B cell (primary cell): ENCODE measurements at regions not wholly inside any gene's neighbourhood (a gene's known extent, or its start where the extent isn't known, plus 50 kb on each side); places are given as distances from the start of the nearest gene placed in this dataset.

Experiments used
- ATAC-seq: fragments of 200-7000 bp; cut with Tn5 transposase; one replicate; pipeline ENCODE4 v1.10.0; 2021; ENCODE audit warnings: low read depth, mild to moderate bottlenecking, moderate number of reproducible peaks, moderate library complexity
- CTCF ChIA-PET: fragments of 350-600 bp; sonication (Branson Sonifier 250); formaldehyde crosslinking; loops from one replicate; lab custom pipeline; 2021; ENCODE audit warnings: antibody characterized with exemption, inconsistent platforms; lab: Charles Lee
- POLR2A ChIA-PET: fragments of 350-600 bp; sonication (Branson Sonifier 250); formaldehyde crosslinking; loops from one replicate; lab custom pipeline; 2021; ENCODE audit warnings: antibody characterized with exemption; lab: Charles Lee
- DNase-seq: peaks from one replicate; pipeline ENCODE4 v3.0.0; 2013
- H2AFZ ChIP-seq: 2 replicates; pipeline ENCODE4 v1.6.1; 2012; ENCODE audit warnings: mild to moderate bottlenecking, low read depth, low read length; ENCODE audit not compliant: insufficient read depth, poor library complexity, severe bottlenecking
- H3K27ac ChIP-seq, 2 donors: 1 replicate in 1 of 2; 2 replicates in 1 of 2; pipeline ENCODE4 v1.5.1; 2012 to 2013; ENCODE audit warnings: low read length in 2 of 2, mild to moderate bottlenecking in 2 of 2, moderate library complexity in 1 of 2
- H3K27me3 ChIP-seq, 4 experiments: fragments of 200-600 bp in 1 of 4; sonication (generic) in 1 of 4; replicated peaks in 1 of 4; 1 replicate in 2 of 4; 2 replicates in 2 of 4; pipeline versions ENCODE4 v1.6.1 to v1.7.0; 2013 to 2016; ENCODE audit warnings: low read length in 3 of 4, mild to moderate bottlenecking in 2 of 4, mixed read lengths in 1 of 4, moderate library complexity in 1 of 4; ENCODE audit not compliant: insufficient read depth in 4 of 4, control insufficient read depth in 3 of 4; ENCODE audit errors: control extremely low read depth in 1 of 4
- H3K36me3 ChIP-seq, 2 experiments: replicated peaks in 1 of 2; 1 replicate in 1 of 2; 2 replicates in 1 of 2; pipeline versions ENCODE4 v1.6.1 to v1.7.1; 2013; ENCODE audit warnings: low read length in 1 of 2; ENCODE audit not compliant: insufficient read depth in 2 of 2, control insufficient read depth in 1 of 2; ENCODE audit errors: control extremely low read depth in 1 of 2, extremely low read depth in 1 of 2
- H3K4me1 ChIP-seq, 2 donors: fragments of 200-600 bp in 1 of 2; sonication (generic) in 1 of 2; 1 replicate in 1 of 2; 2 replicates in 1 of 2; pipeline versions ENCODE4 v1.5.1 to v1.6.1; 2013 to 2017; ENCODE audit warnings: low read length in 2 of 2; ENCODE audit not compliant: control insufficient read depth in 2 of 2, insufficient read depth in 2 of 2
- H3K4me2 ChIP-seq: replicated peaks from 2 replicates; pipeline ENCODE3; 2012; ENCODE audit warnings: mild to moderate bottlenecking, low read depth, low read length; ENCODE audit not compliant: poor library complexity, severe bottlenecking
- H3K4me3 ChIP-seq, 5 experiments: fragments of 200-600 bp in 1 of 5; sonication (generic) in 1 of 5; 1 replicate in 3 of 5; 2 replicates in 2 of 5; pipeline versions ENCODE4 v1.5.1 to v1.7.0; 2011 to 2016; ENCODE audit warnings: low read length in 4 of 5, mild to moderate bottlenecking in 4 of 5, low read depth in 2 of 5, control low read depth in 1 of 5, moderate library complexity in 1 of 5; ENCODE audit not compliant: insufficient read depth in 1 of 5; ENCODE audit errors: control extremely low read depth in 1 of 5, extremely low read depth in 1 of 5
- H3K79me2 ChIP-seq: fragments of 200-600 bp; sonication (generic); one replicate; pipeline ENCODE4 v1.6.0; 2016; ENCODE audit warnings: low read length; ENCODE audit not compliant: control insufficient read depth, insufficient read depth
- H3K9ac ChIP-seq: fragments of 200-600 bp; sonication (generic); 2 replicates; pipeline ENCODE4 v1.6.1; 2017; ENCODE audit warnings: mild to moderate bottlenecking, low read length, moderate library complexity
- H3K9me3 ChIP-seq, 3 donors: one replicate each; pipeline versions ENCODE4 v1.6.1 to v1.7.1; 2013; ENCODE audit warnings: low read length in 2 of 3; ENCODE audit not compliant: control insufficient read depth in 2 of 3, insufficient read depth in 1 of 3; ENCODE audit errors: control extremely low read depth in 1 of 3
- H4K20me1 ChIP-seq: 2 replicates; pipeline ENCODE4 v1.6.0; 2012; ENCODE audit warnings: mild to moderate bottlenecking, low read length; ENCODE audit not compliant: insufficient read depth, control insufficient read depth, poor library complexity, severe bottlenecking
- H3K27ac Mint-ChIP-seq: one replicate; pipeline ENCODE4 v1.8.0; 2021; ENCODE audit warnings: mixed read lengths
- H3K27me3 Mint-ChIP-seq: one replicate; pipeline ENCODE4 v1.8.0; 2021; ENCODE audit warnings: mixed read lengths
- H3K4me1 Mint-ChIP-seq: one replicate; pipeline ENCODE4 v1.8.0; 2021; ENCODE audit warnings: mixed read lengths
- H3K4me3 Mint-ChIP-seq: one replicate; pipeline ENCODE4 v1.8.0; 2021; ENCODE audit warnings: mixed read lengths
- H3K9me3 Mint-ChIP-seq: one replicate; pipeline ENCODE4 v1.8.0; 2022; ENCODE audit warnings: mixed read lengths; ENCODE audit not compliant: insufficient read depth
- EZH2 ChIP-seq: IDR thresholded peaks from 2 replicates; pipeline ENCODE4 v1.6.1; 2012; ENCODE audit warnings: borderline replicate concordance, low read depth, mild to moderate bottlenecking, moderate library complexity, low read length; ENCODE audit not compliant: insufficient read depth, poor library complexity, severe bottlenecking
- WGBS: methylation state at CpG from one replicate; pipeline ENCODE4 v1.1.5; 2013; ENCODE audit warnings: missing lambda C conversion rate; ENCODE audit not compliant: insufficient coverage; 5-methylcytosine and 5-hydroxymethylcytosine counted together
- intact Hi-C: fragments of 100-400 bp; cut with micrococcal nuclease; formaldehyde crosslinking; loops from one replicate; pipeline ENCODE4 v1.10.0; 2022
- TF ChIP-seq, protein P1 (sequence below): fragments of 200-600 bp; IDR thresholded peaks from one replicate; pipeline ENCODE4 v1.8.0; 2022; ENCODE audit warnings: antibody characterized with exemption, mild to moderate bottlenecking

DNA sequence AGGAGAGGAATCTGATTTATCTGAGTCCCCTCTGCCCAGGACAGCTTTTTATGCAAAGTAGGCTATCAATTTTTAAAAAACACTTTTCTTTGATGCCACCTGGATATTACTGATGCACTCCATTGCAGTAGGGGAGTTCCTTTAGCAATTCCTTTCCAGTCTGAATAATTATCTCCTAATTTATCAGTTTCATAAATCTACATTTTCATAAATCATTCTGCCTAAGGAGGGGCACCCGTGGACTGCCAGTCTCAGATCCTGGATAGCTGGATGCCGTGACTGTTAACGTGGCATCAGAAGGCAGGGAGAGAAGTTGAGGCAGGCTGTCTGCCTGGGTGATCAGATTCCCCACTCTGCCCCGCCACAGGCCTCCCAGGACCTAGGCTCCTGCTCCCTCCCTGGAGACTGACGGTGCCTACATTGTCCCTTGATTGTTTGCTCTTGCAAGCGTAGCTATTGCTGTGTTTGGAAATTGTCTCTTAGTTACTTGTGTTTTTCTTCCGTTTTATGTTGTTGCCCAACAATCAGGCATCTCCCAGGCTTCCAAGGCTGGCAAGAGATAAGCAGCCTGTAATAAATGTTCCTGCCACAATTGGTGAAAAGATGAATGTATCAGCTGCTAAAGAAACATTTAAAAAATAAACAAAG is 75.2 kb downstream of the KATNIP start:
- Histone ChIP-seq H3K9ac (no peak overlapping the region), H3K4me1 (no peaks in the 10 kb centered on the region)
- no peak overlapping the region for H3K27ac Mint-ChIP-seq

GRCh38 chr16:27627136-27627535 is 77.2 kb downstream of the KATNIP start:
- Histone ChIP-seq H4K20me1 (no peaks in the 10 kb centered on the region), H3K9me3 (no peaks in the 10 kb centered on the region), H2AFZ (no peak overlapping the region), H3K27me3 (no peaks in the 10 kb centered on the region), H3K79me2 (no peaks in the 10 kb centered on the region), H3K4me2 (no peak overlapping the region), H3K9ac (no peak overlapping the region), H3K36me3 (peaks cover 0 to 2% of the 10 kb centered on the region in 2 experiments), H3K4me1 (no peaks in the 10 kb centered on the region), H3K27ac (no peak overlapping the region), H3K4me3 (no peak overlapping the region)
- no peak for DNase-seq
- H3K4me3 Mint-ChIP-seq: no peak overlapping the region
- CTCF ChIA-PET: no interaction called here
- H3K4me1 Mint-ChIP-seq: peaks cover 4% of the 10 kb centered on the region
- H3K27me3 Mint-ChIP-seq: no peaks in the 10 kb centered on the region
- intact Hi-C loops: no loop called here
- ATAC-seq: no peak
- H3K9me3 Mint-ChIP-seq: no peaks in the 10 kb centered on the region
- H3K27ac Mint-ChIP-seq: no peak overlapping the region
- no peak for TF ChIP-seq EZH2
- TF ChIP-seq, protein P1, sequence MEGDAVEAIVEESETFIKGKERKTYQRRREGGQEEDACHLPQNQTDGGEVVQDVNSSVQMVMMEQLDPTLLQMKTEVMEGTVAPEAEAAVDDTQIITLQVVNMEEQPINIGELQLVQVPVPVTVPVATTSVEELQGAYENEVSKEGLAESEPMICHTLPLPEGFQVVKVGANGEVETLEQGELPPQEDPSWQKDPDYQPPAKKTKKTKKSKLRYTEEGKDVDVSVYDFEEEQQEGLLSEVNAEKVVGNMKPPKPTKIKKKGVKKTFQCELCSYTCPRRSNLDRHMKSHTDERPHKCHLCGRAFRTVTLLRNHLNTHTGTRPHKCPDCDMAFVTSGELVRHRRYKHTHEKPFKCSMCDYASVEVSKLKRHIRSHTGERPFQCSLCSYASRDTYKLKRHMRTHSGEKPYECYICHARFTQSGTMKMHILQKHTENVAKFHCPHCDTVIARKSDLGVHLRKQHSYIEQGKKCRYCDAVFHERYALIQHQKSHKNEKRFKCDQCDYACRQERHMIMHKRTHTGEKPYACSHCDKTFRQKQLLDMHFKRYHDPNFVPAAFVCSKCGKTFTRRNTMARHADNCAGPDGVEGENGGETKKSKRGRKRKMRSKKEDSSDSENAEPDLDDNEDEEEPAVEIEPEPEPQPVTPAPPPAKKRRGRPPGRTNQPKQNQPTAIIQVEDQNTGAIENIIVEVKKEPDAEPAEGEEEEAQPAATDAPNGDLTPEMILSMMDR: no peak
- POLR2A ChIA-PET: no interaction called here
- WGBS: 100% methylated on average over 5 of the region's 7 CpGs

More for the DNA sequence above, 75.2 kb downstream of the KATNIP start:
- ChIA-PET POLR2A (no interaction called here), CTCF (no interaction called here)
- Histone ChIP-seq H4K20me1 (no peaks in the 10 kb centered on the region), H2AFZ (no peak overlapping the region), H3K27ac (no peak overlapping the region), H3K79me2 (no peaks in the 10 kb centered on the region), H3K4me2 (no peak overlapping the region), H3K9me3 (no peaks in the 10 kb centered on the region), H3K27me3 (no peaks in the 10 kb centered on the region), H3K36me3 (peaks cover 0 to 4% of the 10 kb centered on the region in 2 experiments), H3K4me3 (no peak overlapping the region)
- H3K4me1 Mint-ChIP-seq: peaks cover 4% of the 10 kb centered on the region
- no peak overlapping the region for H3K4me3 Mint-ChIP-seq
- intact Hi-C loops: no loop called here
- no peaks in the 10 kb centered on the region for H3K9me3 Mint-ChIP-seq
- DNase-seq: no peak
- no peaks in the 10 kb centered on the region for H3K27me3 Mint-ChIP-seq
- no peak for TF ChIP-seq EZH2
- TF ChIP-seq, protein P1: no peak
- ATAC-seq: no peak
- 84% methylated on average over 3 of the region's 7 CpGs for WGBS
